SK-N-SH (cell line): ENCODE measurements at regions not wholly inside any gene's neighbourhood (a gene's known extent, or its start where the extent isn't known, plus 50 kb on each side); places are given as distances from the start of the nearest gene placed in this dataset.

Experiments used
- CTCF ChIA-PET: fragments of 300-600, 350-600 bp; formaldehyde crosslinking; extraction: SDS; loops from one replicate; lab custom pipeline; 2021; lab: Yijun Ruan, JAX
- POLR2A ChIA-PET: fragments of 350-600 bp; sonication (Branson Sonifier 250); formaldehyde crosslinking; extraction: SDS; loops from one replicate; lab custom pipeline; 2020; ENCODE audit warnings: antibody characterized with exemption, inconsistent platforms; lab: Yijun Ruan, JAX
- DNase-seq: peaks from one replicate; pipeline ENCODE4 v3.0.0; 2012
- H2AFZ ChIP-seq: fragments of 200-600 bp; sonication (generic); 2 replicates; pipeline ENCODE4 v1.8.1; 2016; ENCODE audit warnings: antibody characterized with exemption, mild to moderate bottlenecking, low read depth
- H3F3A ChIP-seq: fragments of 200-600 bp; sonication (generic); replicated peaks from 2 replicates; pipeline ENCODE3; 2016; ENCODE audit warnings: antibody characterized with exemption, mild to moderate bottlenecking; ENCODE audit not compliant: insufficient read depth
- H3K27ac ChIP-seq, 2 experiments: fragments of 200-500 bp in 1 of 2; fragments of 200-600 bp in 1 of 2; sonication (Bioruptor generic) in 1 of 2; sonication (generic), shearing (Covaris generic) in 1 of 2; 2 replicates each; pipeline versions ENCODE4 v1.5.1 to v1.6.1; 2014 to 2016; ENCODE audit warnings: low read depth in 2 of 2, inconsistent platforms in 1 of 2, low read length in 1 of 2, mild to moderate bottlenecking in 1 of 2, mixed read lengths in 1 of 2
- H3K27me3 ChIP-seq: fragments of 200-600 bp; sonication (generic), shearing (Covaris generic); 2 replicates; pipeline ENCODE4 v1.6.1; 2016; ENCODE audit warnings: mixed run types; ENCODE audit not compliant: insufficient read depth
- H3K36me3 ChIP-seq, 2 experiments: fragments of 200-500 bp in 1 of 2; fragments of 200-600 bp in 1 of 2; sonication (Bioruptor generic) in 1 of 2; sonication (generic) in 1 of 2; replicated peaks in 1 of 2; 2 replicates each; pipeline versions ENCODE3 to v1.5.1; 2014 to 2016; ENCODE audit warnings: low read length in 1 of 2, mild to moderate bottlenecking in 1 of 2; ENCODE audit not compliant: insufficient read depth in 2 of 2, control insufficient read depth in 1 of 2
- H3K4me1 ChIP-seq, 2 experiments: fragments of 200-500 bp in 1 of 2; fragments of 200-600 bp in 1 of 2; sonication (Bioruptor generic) in 1 of 2; sonication (generic), shearing (Covaris generic) in 1 of 2; 2 replicates each; pipeline versions ENCODE4 v1.5.1 to v1.6.1; 2014 to 2016; ENCODE audit warnings: low read depth in 1 of 2, low read length in 1 of 2, mixed run types in 1 of 2; ENCODE audit not compliant: insufficient read depth in 2 of 2, control insufficient read depth in 1 of 2
- H3K4me2 ChIP-seq: fragments of 200-600 bp; sonication (generic), shearing (Covaris generic); 2 replicates; pipeline ENCODE4 v1.6.1; 2017; ENCODE audit warnings: mixed run types
- H3K4me3 ChIP-seq, 2 experiments: fragments of 200-500 bp in 1 of 2; fragments of 200-600 bp in 1 of 2; sonication (Bioruptor generic) in 1 of 2; sonication (generic), shearing (Covaris generic) in 1 of 2; 2 replicates each; pipeline versions ENCODE4 v1.5.1 to v1.8.1; 2014 to 2016; ENCODE audit warnings: low read depth in 2 of 2, inconsistent platforms in 1 of 2, low read length in 1 of 2, mild to moderate bottlenecking in 1 of 2, mixed read lengths in 1 of 2, moderate library complexity in 1 of 2
- H3K79me2 ChIP-seq: fragments of 200-600 bp; sonication (generic); 2 replicates; pipeline ENCODE4 v1.8.1; 2017; ENCODE audit warnings: mild to moderate bottlenecking; ENCODE audit not compliant: insufficient read depth
- H3K9ac ChIP-seq: fragments of 200-600 bp; sonication (generic); 2 replicates; pipeline ENCODE4 v1.6.1; 2017; ENCODE audit warnings: mixed run types
- H3K9me2 ChIP-seq: fragments of 200-600 bp; sonication (generic); 2 replicates; pipeline ENCODE4 v1.6.1; 2017; ENCODE audit warnings: mixed run types
- H3K9me3 ChIP-seq: fragments of 200-600 bp; sonication (generic); 2 replicates; pipeline ENCODE4 v1.6.1; 2017; ENCODE audit warnings: mixed run types, mild to moderate bottlenecking, moderate library complexity
- H4K20me1 ChIP-seq: fragments of 200-600 bp; sonication (generic); 2 replicates; pipeline ENCODE4 v1.6.1; 2017; ENCODE audit warnings: mild to moderate bottlenecking, mixed run types; ENCODE audit not compliant: insufficient read depth
- FOSL2 ChIP-seq: IDR thresholded peaks from 2 replicates; pipeline ENCODE4 v1.4.0; 2012; ENCODE audit warnings: low read depth, mild to moderate bottlenecking, moderate library complexity, borderline replicate concordance
- IRF3 ChIP-seq: fragments of 150-350 bp; IDR thresholded peaks from 2 replicates; pipeline ENCODE4 v1.6.1; 2016; ENCODE audit warnings: mild to moderate bottlenecking, low read depth, low read length
- JUND ChIP-seq: IDR thresholded peaks from 2 replicates; pipeline ENCODE4 v1.4.0; 2012
- MEF2A ChIP-seq: IDR thresholded peaks from 2 replicates; pipeline ENCODE4 v1.4.0; 2012; ENCODE audit warnings: low read depth, borderline replicate concordance
- PBX3 ChIP-seq: IDR thresholded peaks from 2 replicates; pipeline ENCODE4; 2012
- POLR2AphosphoS5 ChIP-seq: IDR thresholded peaks from 2 replicates; pipeline ENCODE4 v1.6.1; 2012; ENCODE audit warnings: low read depth, low read length
- RCOR1 ChIP-seq: fragments of 150-350 bp; IDR thresholded peaks from 2 replicates; pipeline ENCODE4 v1.6.1; 2017; ENCODE audit warnings: antibody characterized with exemption, low read length
- REST ChIP-seq: IDR thresholded peaks from 2 replicates; pipeline ENCODE4 v1.6.1; 2012; ENCODE audit warnings: mild to moderate bottlenecking, low read depth, low read length, moderate library complexity
- TCF12 ChIP-seq: IDR thresholded peaks from 2 replicates; pipeline ENCODE4 v1.4.0; 2012
- YY1 ChIP-seq: IDR thresholded peaks from 2 replicates; pipeline ENCODE4 v1.4.0; 2012; ENCODE audit warnings: low read depth, mild to moderate bottlenecking
- ZBTB33 ChIP-seq: IDR thresholded peaks from 2 replicates; pipeline ENCODE4 v1.4.0; 2012; ENCODE audit warnings: low read depth, borderline replicate concordance
- WGBS: methylation state at CpG from one replicate; pipeline ENCODE4 v1.1.6; 2017; ENCODE audit warnings: low lambda C conversion rate; 5-methylcytosine and 5-hydroxymethylcytosine counted together

GRCh38 chr4:144340931-144341330, 200.4 kb upstream of the GYPA start (continued):
- TF ChIP-seq IRF3 (no peak), ZBTB33 (no peak)
- TF ChIP-seq, all 33 proteins: peak for 0

GRCh38 chr4:144342949-144343760, 202.6 kb upstream of the GYPA start:
- Histone ChIP-seq H3K27me3 (no peaks in the 10 kb centered on the region; the same call in 1 of the 2 replicates), H3F3A (peaks cover 13% of the 10 kb centered on the region), H3K4me1 (no peaks in the 10 kb centered on the region; a peak in 1 of 4 replicates), H3K9ac (no peak overlapping the region), H2AFZ (peak overlapping the region; percentile 51; the same call in 1 of the 2 replicates), H3K4me3 (peak overlapping the region in 1 of 2 experiments; percentile 20; a peak in 1 of 4 replicates), H3K9me3 (no peaks in the 10 kb centered on the region), H4K20me1 (no peaks in the 10 kb centered on the region), H3K27ac (peak overlapping the region; percentile 60 to 82; a peak in 3 of 4 replicates), H3K36me3 (no peaks in the 10 kb centered on the region), H3K79me2 (no peaks in the 10 kb centered on the region), H3K4me2 (peak overlapping the region; percentile 36; the same call in 1 of the 2 replicates), H3K9me2 (no peaks in the 10 kb centered on the region)
- DNase-seq, result no peak
- ChIA-PET POLR2A (no interaction called here), CTCF (no interaction called here)
- WGBS, result 6% methylated on average over 7 of the region's 7 CpGs
- TF ChIP-seq JUND (peak; percentile 23), TCF12 (peak; percentile 82), PBX3 (peak; percentile 8; the same call in 1 of the 2 replicates), POLR2AphosphoS5 (no peak), MEF2A (0 out of 2 replicates have a peak, but pooled peaks have one; percentile 14), FOSL2 (peak; percentile 48; the same call in 1 of the 2 replicates)

GRCh38 chr4:144347121-144347520, 206.6 kb upstream of the GYPA start:
- no peaks in the 10 kb centered on the region for H3K9me3 ChIP-seq
- H3K79me2 ChIP-seq, result no peaks in the 10 kb centered on the region
- H3K4me1 ChIP-seq, result no peaks in the 10 kb centered on the region; a peak in 1 of 4 replicates
- H3K36me3 ChIP-seq, result no peaks in the 10 kb centered on the region
- 19% methylated on average over 4 of the region's 4 CpGs for WGBS
- POLR2A ChIA-PET, result no interaction called here
- CTCF ChIA-PET, result interaction anchor here (1.0 kb wide), 1 partner anchor 10 kb away, joined by 4 read pairs; no protein-coding TSS in a partner anchor
- TF ChIP-seq TCF12, result no peak
- no peak for TF ChIP-seq RCOR1
- no peak for TF ChIP-seq REST
- TF ChIP-seq YY1, result no peak
- TF ChIP-seq, all 33 proteins: peak for 0
- no peak overlapping the region for H3K4me2 ChIP-seq
- H4K20me1 ChIP-seq, result no peaks in the 10 kb centered on the region
- H3K4me3 ChIP-seq, result no peak overlapping the region
- no peaks in the 10 kb centered on the region for H3K27me3 ChIP-seq
- H3K9ac ChIP-seq, result no peak overlapping the region
- no peak overlapping the region for H2AFZ ChIP-seq
- no peak for DNase-seq
- peaks cover 16% of the 10 kb centered on the region for H3F3A ChIP-seq
- H3K27ac ChIP-seq, result no peak overlapping the region
- no peaks in the 10 kb centered on the region for H3K9me2 ChIP-seq
